Rectal smooth muscle tissue (tissue), 1 donor: ENCODE measurements at regions not wholly inside any gene's neighbourhood (a gene's known extent, or its start where the extent isn't known, plus 50 kb on each side); places are given as distances from the start of the nearest gene placed in this dataset.

Experiments used
- H3K27ac ChIP-seq: one replicate; pipeline ENCODE4 v1.7.0; 2013; ENCODE audit warnings: low read depth, low read length, inconsistent platforms
- H3K27me3 ChIP-seq: one replicate; pipeline ENCODE4 v1.7.0; 2013; ENCODE audit warnings: low read length; ENCODE audit not compliant: control insufficient read depth, insufficient read depth
- H3K36me3 ChIP-seq: one replicate; pipeline ENCODE4 v1.7.0; 2013; ENCODE audit warnings: low read length; ENCODE audit not compliant: control insufficient read depth, insufficient read depth
- H3K4me1 ChIP-seq: one replicate; pipeline ENCODE4 v1.7.0; 2013; ENCODE audit warnings: low read length; ENCODE audit not compliant: control insufficient read depth, insufficient read depth
- H3K4me3 ChIP-seq: one replicate; pipeline ENCODE4 v1.7.0; 2013; ENCODE audit warnings: low read length
- H3K9ac ChIP-seq: one replicate; pipeline ENCODE4 v1.7.0; 2013; ENCODE audit warnings: low read length

GRCh38 chr9:29685531-29685930 lies 2112.2 kb upstream of the C9orf72 start:
- Histone ChIP-seq H3K27me3 (no peaks in the 10 kb centered on the region), H3K27ac (no peak overlapping the region), H3K9ac (no peak overlapping the region), H3K36me3 (no peaks in the 10 kb centered on the region), H3K4me3 (no peak overlapping the region), H3K4me1 (no peaks in the 10 kb centered on the region)

- Histone ChIP-seq H3K27ac (no peak overlapping the region), H3K36me3 (no peaks in the 10 kb centered on the region), H3K4me1 (no peaks in the 10 kb centered on the region), H3K9ac (no peak overlapping the region), H3K27me3 (no peaks in the 10 kb centered on the region), H3K4me3 (no peak overlapping the region)
These were observed 2117.9 kb upstream of the C9orf72 start for GRCh38 chr9:29691145-29691544.

GRCh38 chr9:29691758-29692407 lies 2118.6 kb upstream of the C9orf72 start:
- H3K27ac ChIP-seq: no peak overlapping the region
- no peaks in the 10 kb centered on the region for H3K4me1 ChIP-seq
- no peaks in the 10 kb centered on the region for H3K27me3 ChIP-seq
- H3K4me3 ChIP-seq: no peak overlapping the region
- no peak overlapping the region for H3K9ac ChIP-seq
- no peaks in the 10 kb centered on the region for H3K36me3 ChIP-seq

GRCh38 chr9:29697011-29697410 lies 2123.7 kb upstream of the C9orf72 start:
- no peak overlapping the region for H3K9ac ChIP-seq

GRCh38 chr9:29701559-29701958 lies 2128.3 kb upstream of the C9orf72 start:
- H3K4me3 ChIP-seq: no peak overlapping the region
- no peak overlapping the region for H3K9ac ChIP-seq
- no peaks in the 10 kb centered on the region for H3K4me1 ChIP-seq
- no peak overlapping the region for H3K27ac ChIP-seq
- no peaks in the 10 kb centered on the region for H3K36me3 ChIP-seq
- H3K27me3 ChIP-seq: no peaks in the 10 kb centered on the region

More at GRCh38 chr9:29697011-29697410, 2123.7 kb upstream of the C9orf72 start:
- Histone ChIP-seq H3K4me3 (no peak overlapping the region), H3K27ac (no peak overlapping the region), H3K36me3 (no peaks in the 10 kb centered on the region), H3K27me3 (no peaks in the 10 kb centered on the region), H3K4me1 (no peaks in the 10 kb centered on the region)

- Histone ChIP-seq H3K4me1 (no peaks in the 10 kb centered on the region), H3K36me3 (no peaks in the 10 kb centered on the region), H3K27ac (no peak overlapping the region), H3K9ac (no peak overlapping the region), H3K27me3 (no peaks in the 10 kb centered on the region), H3K4me3 (no peak overlapping the region)
These were observed 2128.7 kb upstream of the C9orf72 start for GRCh38 chr9:29701971-29702370.

GRCh38 chr9:29714860-29715259 lies 2141.6 kb upstream of the C9orf72 start:
- Histone ChIP-seq H3K27ac (no peak overlapping the region), H3K36me3 (no peaks in the 10 kb centered on the region), H3K4me1 (no peaks in the 10 kb centered on the region), H3K9ac (no peak overlapping the region), H3K4me3 (no peak overlapping the region), H3K27me3 (no peaks in the 10 kb centered on the region)

GRCh38 chr9:29717631-29718030 lies 2144.3 kb upstream of the C9orf72 start:
- no peak overlapping the region for H3K9ac ChIP-seq
- no peaks in the 10 kb centered on the region for H3K4me1 ChIP-seq
- no peak overlapping the region for H3K4me3 ChIP-seq
- no peaks in the 10 kb centered on the region for H3K27me3 ChIP-seq
- H3K27ac ChIP-seq: no peak overlapping the region
- no peaks in the 10 kb centered on the region for H3K36me3 ChIP-seq

GRCh38 chr9:29730163-29730562 lies 2156.9 kb upstream of the C9orf72 start:
- no peak overlapping the region for H3K9ac ChIP-seq

GRCh38 chr9:29740518-29740917 lies 2167.2 kb upstream of the C9orf72 start:
- no peaks in the 10 kb centered on the region for H3K27me3 ChIP-seq
- no peaks in the 10 kb centered on the region for H3K4me1 ChIP-seq

More at GRCh38 chr9:29730163-29730562, 2156.9 kb upstream of the C9orf72 start:
- H3K36me3 ChIP-seq: no peaks in the 10 kb centered on the region
- H3K4me1 ChIP-seq: no peaks in the 10 kb centered on the region
- no peaks in the 10 kb centered on the region for H3K27me3 ChIP-seq
- H3K4me3 ChIP-seq: no peak overlapping the region
- H3K27ac ChIP-seq: no peak overlapping the region

GRCh38 chr9:29741169-29741568 lies 2167.9 kb upstream of the C9orf72 start:
- no peaks in the 10 kb centered on the region for H3K27me3 ChIP-seq
- no peak overlapping the region for H3K9ac ChIP-seq
- no peaks in the 10 kb centered on the region for H3K36me3 ChIP-seq
- no peak overlapping the region for H3K27ac ChIP-seq
- no peak overlapping the region for H3K4me3 ChIP-seq
- no peaks in the 10 kb centered on the region for H3K4me1 ChIP-seq

More at GRCh38 chr9:29740518-29740917, 2167.2 kb upstream of the C9orf72 start:
- Histone ChIP-seq H3K9ac (no peak overlapping the region), H3K27ac (no peak overlapping the region), H3K36me3 (no peaks in the 10 kb centered on the region), H3K4me3 (no peak overlapping the region)

- H3K9ac ChIP-seq: no peak overlapping the region
- H3K4me3 ChIP-seq: no peak overlapping the region
- H3K27me3 ChIP-seq: no peaks in the 10 kb centered on the region
- H3K4me1 ChIP-seq: no peaks in the 10 kb centered on the region
- H3K36me3 ChIP-seq: no peaks in the 10 kb centered on the region
- H3K27ac ChIP-seq: no peak overlapping the region
These were observed 2176.8 kb upstream of the C9orf72 start for GRCh38 chr9:29750062-29750461.

- Histone ChIP-seq H3K9ac (no peak overlapping the region), H3K27me3 (no peaks in the 10 kb centered on the region), H3K4me3 (no peak overlapping the region), H3K4me1 (no peaks in the 10 kb centered on the region), H3K36me3 (no peaks in the 10 kb centered on the region), H3K27ac (no peak overlapping the region)
These were observed 2177.9 kb upstream of the C9orf72 start for GRCh38 chr9:29751226-29751625.
